Prostate gland (tissue), 2 donors: ENCODE measurements at regions not wholly inside any gene's neighbourhood (a gene's known extent, or its start where the extent isn't known, plus 50 kb on each side); places are given as distances from the start of the nearest gene placed in this dataset.

Experiments used
- DNase-seq: peaks from one replicate; pipeline ENCODE4 v3.0.0-alpha.2; 2019; ENCODE audit warnings: low spot score
- H3K27ac ChIP-seq, 2 donors: fragments of 200-600 bp; sonication (generic); 2 replicates each; pipeline ENCODE4 v1.5.1; 2017 to 2019
- H3K27me3 ChIP-seq: fragments of 200-600 bp; sonication (generic); replicated peaks from 2 replicates; pipeline ENCODE4 v1.5.1; 2019; ENCODE audit not compliant: insufficient read depth
- H3K36me3 ChIP-seq, 2 donors: fragments of 200-600 bp; sonication (generic); 1 replicate in 1 of 2; 2 replicates in 1 of 2; pipeline versions ENCODE4 v1.5.1 to v1.8.1; 2017 to 2019
- H3K4me1 ChIP-seq: fragments of 200-600 bp; sonication (generic); replicated peaks from 2 replicates; pipeline ENCODE4 v1.5.1; 2019
- H3K4me3 ChIP-seq, 2 donors: fragments of 200-600 bp; sonication (generic); 2 replicates each; pipeline ENCODE4 v1.5.1; 2017 to 2019
- H3K9me3 ChIP-seq: fragments of 200-600 bp; sonication (generic); 2 replicates; pipeline ENCODE4 v1.5.1; 2017
- POLR2A ChIP-seq: fragments of 450-650 bp; IDR thresholded peaks from one replicate; pipeline ENCODE4 v1.6.1; 2016; ENCODE audit warnings: antibody characterized with exemption, mild to moderate bottlenecking
- POLR2AphosphoS5 ChIP-seq: sonication (generic); formaldehyde crosslinking; IDR thresholded peaks from one replicate; pipeline ENCODE4 v1.6.1; 2017; ENCODE audit warnings: antibody characterized with exemption
- WGBS: methylation state at CpG from one replicate; pipeline ENCODE4 v1.1.5; 2018; 5-methylcytosine and 5-hydroxymethylcytosine counted together
- intact Hi-C: fragments of 100-400 bp; cut with DNase I; formaldehyde crosslinking; loops from one replicate; pipeline ENCODE4 v1.14.2; 2022
- TF ChIP-seq, protein P1 (sequence below), 4 experiments: fragments of 200-600 bp in 2 of 4; fragments of 450-650 bp in 2 of 4; sonication (generic) in 2 of 4; IDR thresholded peaks; 1 replicate in 3 of 4; 2 replicates in 1 of 4; pipeline ENCODE4 v1.5.1; 2016 to 2019; ENCODE audit warnings: antibody characterized with exemption in 4 of 4, mild to moderate bottlenecking in 2 of 4, moderate library complexity in 2 of 4

DNA sequence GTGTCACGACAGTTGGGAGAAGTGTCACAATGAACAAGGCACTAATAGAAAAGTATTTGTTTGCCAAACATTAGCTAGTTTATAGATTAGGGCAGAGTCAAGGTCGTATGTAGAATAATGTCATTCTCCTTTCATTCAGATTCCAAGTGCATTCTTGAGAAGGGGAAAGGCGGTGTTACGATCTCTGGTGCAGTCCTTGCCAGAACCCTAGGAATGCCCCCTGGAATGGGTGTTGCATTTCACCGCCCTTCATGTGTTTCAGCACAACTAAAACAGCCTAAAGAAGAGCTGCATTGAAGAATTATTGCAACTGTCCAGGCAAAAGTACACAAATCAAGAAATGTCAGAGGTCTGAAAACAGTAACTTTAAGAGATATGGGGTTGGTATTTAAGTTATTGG is 721.0 kb upstream of the WWC1 start:
- DNase-seq, result no peak
- WGBS, result 79% methylated on average over 5 of the region's 5 CpGs
- no peaks in the 10 kb centered on the region for H3K4me1 ChIP-seq
- intact Hi-C loops, result loop anchor here (10.0 kb wide), 1 partner anchor 474 kb away; no protein-coding TSS in a partner anchor
- TF ChIP-seq POLR2A (no peak), POLR2AphosphoS5 (no peak)
- TF ChIP-seq, protein P1, sequence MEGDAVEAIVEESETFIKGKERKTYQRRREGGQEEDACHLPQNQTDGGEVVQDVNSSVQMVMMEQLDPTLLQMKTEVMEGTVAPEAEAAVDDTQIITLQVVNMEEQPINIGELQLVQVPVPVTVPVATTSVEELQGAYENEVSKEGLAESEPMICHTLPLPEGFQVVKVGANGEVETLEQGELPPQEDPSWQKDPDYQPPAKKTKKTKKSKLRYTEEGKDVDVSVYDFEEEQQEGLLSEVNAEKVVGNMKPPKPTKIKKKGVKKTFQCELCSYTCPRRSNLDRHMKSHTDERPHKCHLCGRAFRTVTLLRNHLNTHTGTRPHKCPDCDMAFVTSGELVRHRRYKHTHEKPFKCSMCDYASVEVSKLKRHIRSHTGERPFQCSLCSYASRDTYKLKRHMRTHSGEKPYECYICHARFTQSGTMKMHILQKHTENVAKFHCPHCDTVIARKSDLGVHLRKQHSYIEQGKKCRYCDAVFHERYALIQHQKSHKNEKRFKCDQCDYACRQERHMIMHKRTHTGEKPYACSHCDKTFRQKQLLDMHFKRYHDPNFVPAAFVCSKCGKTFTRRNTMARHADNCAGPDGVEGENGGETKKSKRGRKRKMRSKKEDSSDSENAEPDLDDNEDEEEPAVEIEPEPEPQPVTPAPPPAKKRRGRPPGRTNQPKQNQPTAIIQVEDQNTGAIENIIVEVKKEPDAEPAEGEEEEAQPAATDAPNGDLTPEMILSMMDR (IDR thresholded peaks at IDR 0.05), result no peak
- H3K9me3 ChIP-seq, result no peaks in the 10 kb centered on the region
- H3K36me3 ChIP-seq, result no peaks in the 10 kb centered on the region
- no peaks in the 10 kb centered on the region for H3K27me3 ChIP-seq
- H3K4me3 ChIP-seq, result no peak overlapping the region
- no peak overlapping the region for H3K27ac ChIP-seq

DNA sequence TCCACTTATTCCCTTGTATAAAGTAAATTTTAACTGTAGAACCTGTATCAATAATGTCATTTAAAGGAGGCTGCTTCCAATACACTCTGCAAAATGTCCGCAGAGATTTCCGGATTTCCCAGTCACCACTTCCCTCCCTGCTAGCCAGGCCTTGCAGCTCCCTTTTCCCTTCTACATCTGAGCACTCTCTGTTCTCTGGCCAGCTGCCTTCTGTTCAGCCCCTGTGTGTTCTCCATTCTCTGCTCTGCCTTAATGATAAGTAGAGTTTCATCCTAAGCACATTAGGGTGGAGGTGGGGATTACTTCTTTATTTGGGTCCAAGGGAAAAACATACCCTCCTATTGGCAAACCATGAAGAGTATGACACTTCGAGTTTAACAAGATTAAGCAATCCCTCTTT is 719.6 kb upstream of the WWC1 start:
- TF ChIP-seq, protein P1 (IDR thresholded peaks at IDR 0.05), result no peak
- no peak for TF ChIP-seq POLR2A
- no peak for TF ChIP-seq POLR2AphosphoS5
- no peaks in the 10 kb centered on the region for H3K27me3 ChIP-seq
- no peak for DNase-seq
- no peaks in the 10 kb centered on the region for H3K36me3 ChIP-seq
- H3K9me3 ChIP-seq, result no peaks in the 10 kb centered on the region
- no peak overlapping the region for H3K27ac ChIP-seq
- intact Hi-C loops, result loop anchor here (10.0 kb wide), 1 partner anchor 473 kb away; no protein-coding TSS in a partner anchor
- no peaks in the 10 kb centered on the region for H3K4me1 ChIP-seq
- H3K4me3 ChIP-seq, result no peak overlapping the region
- WGBS, result 69% methylated on average over 3 of the region's 3 CpGs

DNA sequence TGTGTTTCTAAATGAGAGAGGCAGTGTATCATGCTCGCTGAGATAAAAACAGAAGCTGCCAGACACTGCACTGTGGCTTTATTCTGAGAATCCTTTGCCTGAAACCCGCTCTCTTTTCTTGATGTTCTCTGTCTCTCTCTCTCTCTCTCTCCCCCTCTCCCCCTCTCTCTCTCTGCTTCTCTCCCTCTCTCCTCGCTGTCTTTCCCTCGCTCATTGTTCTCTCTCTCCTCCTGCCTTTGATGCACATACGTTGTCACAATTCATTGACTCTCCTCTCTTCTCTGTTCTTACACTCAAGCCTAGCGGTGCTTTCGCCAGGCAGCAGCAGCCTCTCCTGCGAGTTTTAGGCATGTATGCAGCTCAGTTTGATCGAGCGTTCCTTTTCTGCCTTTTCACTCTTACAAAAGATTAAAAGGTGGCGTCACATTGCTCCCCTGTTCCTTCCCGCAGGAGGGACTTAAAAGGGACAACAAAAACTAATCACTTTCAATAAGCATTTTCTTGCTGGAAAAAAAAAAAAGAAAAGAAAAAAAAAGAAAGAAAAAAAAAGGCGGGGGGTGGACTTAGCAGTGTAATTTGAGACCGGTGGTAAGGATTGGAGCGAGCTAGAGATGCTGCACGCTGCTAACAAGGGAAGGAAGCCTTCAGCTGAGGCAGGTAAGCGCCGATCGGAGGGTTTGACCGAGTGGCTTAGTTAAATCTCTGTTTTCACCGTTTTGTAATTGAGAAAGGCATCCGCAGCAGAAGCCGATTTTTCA is 717.9 kb upstream of the WWC1 start:
- DNase-seq, result peak; percentile 38
- intact Hi-C loops, result loop anchor here (10.0 kb wide), 1 partner anchor 471 kb away; no protein-coding TSS in a partner anchor
- Histone ChIP-seq H3K4me3 (peak overlapping the region; percentile 3 to 16), H3K27me3 (no peaks in the 10 kb centered on the region), H3K4me1 (no peaks in the 10 kb centered on the region), H3K36me3 (no peaks in the 10 kb centered on the region), H3K9me3 (no peaks in the 10 kb centered on the region), H3K27ac (peak overlapping the region in 1 of 2 donors; percentile 18)
- WGBS, result 2% methylated on average over 23 of the region's 23 CpGs
- TF ChIP-seq POLR2A (no peak), POLR2AphosphoS5 (no peak)
- TF ChIP-seq, protein P1 (IDR thresholded peaks at IDR 0.05), result no peak

DNA sequence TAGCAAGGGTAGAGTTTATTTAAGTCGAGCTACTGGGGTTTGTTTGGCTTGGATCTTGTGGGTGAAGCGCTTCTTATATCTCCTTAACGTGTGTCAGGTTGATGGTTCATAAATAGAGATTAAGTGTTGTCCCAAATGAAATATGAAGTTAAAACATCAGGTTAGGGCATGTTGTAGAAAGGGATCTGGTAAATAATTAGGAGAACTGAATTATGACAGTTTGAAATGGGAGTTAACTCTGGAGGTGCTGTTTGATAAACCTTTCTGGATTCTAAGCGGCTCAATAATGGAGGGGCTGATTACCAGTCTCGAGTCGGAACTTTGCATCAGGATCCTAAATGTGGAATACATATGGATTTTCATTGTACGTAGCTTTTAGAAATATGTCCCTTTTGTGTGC is 717.0 kb upstream of the WWC1 start:
- H3K4me3 ChIP-seq, result no peak overlapping the region
- intact Hi-C loops, result loop anchor here (10.0 kb wide), 1 partner anchor 470 kb away; no protein-coding TSS in a partner anchor
- no peaks in the 10 kb centered on the region for H3K4me1 ChIP-seq
- DNase-seq, result no peak
- no peaks in the 10 kb centered on the region for H3K36me3 ChIP-seq
- WGBS, result 41% methylated on average over 7 of the region's 7 CpGs
- H3K9me3 ChIP-seq, result no peaks in the 10 kb centered on the region
- TF ChIP-seq POLR2A, result no peak
- TF ChIP-seq, protein P1 (IDR thresholded peaks at IDR 0.05), result no peak
- no peak for TF ChIP-seq POLR2AphosphoS5
- no peak overlapping the region for H3K27ac ChIP-seq
- H3K27me3 ChIP-seq, result no peaks in the 10 kb centered on the region

DNA sequence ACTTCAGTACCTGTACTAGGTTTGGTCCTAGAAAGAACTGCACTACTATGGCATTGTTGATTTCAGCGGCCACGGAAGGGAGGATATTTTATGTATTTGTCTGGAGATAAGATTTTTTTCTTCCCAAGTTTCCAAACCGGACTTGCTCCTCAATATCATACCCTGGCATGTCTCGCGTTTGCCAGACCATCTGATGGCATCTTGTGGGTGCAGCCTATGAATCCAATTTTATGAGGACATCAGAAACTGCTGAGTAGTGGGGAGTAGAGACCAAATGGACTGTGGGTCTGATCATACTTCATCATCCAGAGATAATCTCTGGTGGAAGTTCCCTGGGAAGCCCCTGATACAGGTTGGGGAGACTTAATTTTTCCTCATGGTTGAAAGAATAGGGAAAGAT is 716.1 kb upstream of the WWC1 start:
- Histone ChIP-seq H3K27ac (no peak overlapping the region), H3K27me3 (no peaks in the 10 kb centered on the region), H3K36me3 (no peaks in the 10 kb centered on the region), H3K9me3 (no peaks in the 10 kb centered on the region), H3K4me1 (no peaks in the 10 kb centered on the region), H3K4me3 (no peak overlapping the region)
- TF ChIP-seq POLR2A (no peak), POLR2AphosphoS5 (no peak)
- TF ChIP-seq, protein P1 (IDR thresholded peaks at IDR 0.05), result no peak
- intact Hi-C loops, result loop anchor here (10.0 kb wide), 1 partner anchor 469 kb away; no protein-coding TSS in a partner anchor
- 56% methylated on average over 5 of the region's 5 CpGs for WGBS
- no peak for DNase-seq
